ENCODE measurements at regions not wholly inside any gene's neighbourhood (a gene's known extent, or its start where the extent isn't known, plus 50 kb on each side); places are given as distances from the start of the nearest gene placed in this dataset.

GRCh38 chr12:130014485-130014807 is 110.6 kb upstream of the TMEM132D start:
- intact Hi-C loops (cut with DNase I) = no loop called here
- no peaks in the 10 kb centered on the region for H3K36me3 ChIP-seq
- no peak for TF ChIP-seq POLR2A (IDR thresholded peaks at IDR 0.05)
- no peak for TF ChIP-seq EP300 (IDR thresholded peaks at IDR 0.05)
- no peak for TF ChIP-seq POLR2AphosphoS5 (IDR thresholded peaks at IDR 0.05)
- TF ChIP-seq CTCF (IDR thresholded peaks at IDR 0.05) = no peak
- H3K4me1 ChIP-seq = no peaks in the 10 kb centered on the region
- no peak for DNase-seq
- H3K4me3 ChIP-seq = no peak overlapping the region
- no peaks in the 10 kb centered on the region for H3K9me3 ChIP-seq
- peaks cover 0 to 55% (median 26%) of the 10 kb centered on the region in 3 donors for H3K27me3 ChIP-seq
- no peak overlapping the region for H3K27ac ChIP-seq
- 7 to 9% methylated on average over 11 of the region's 11 CpGs for WGBS, 2 donors

DNA sequence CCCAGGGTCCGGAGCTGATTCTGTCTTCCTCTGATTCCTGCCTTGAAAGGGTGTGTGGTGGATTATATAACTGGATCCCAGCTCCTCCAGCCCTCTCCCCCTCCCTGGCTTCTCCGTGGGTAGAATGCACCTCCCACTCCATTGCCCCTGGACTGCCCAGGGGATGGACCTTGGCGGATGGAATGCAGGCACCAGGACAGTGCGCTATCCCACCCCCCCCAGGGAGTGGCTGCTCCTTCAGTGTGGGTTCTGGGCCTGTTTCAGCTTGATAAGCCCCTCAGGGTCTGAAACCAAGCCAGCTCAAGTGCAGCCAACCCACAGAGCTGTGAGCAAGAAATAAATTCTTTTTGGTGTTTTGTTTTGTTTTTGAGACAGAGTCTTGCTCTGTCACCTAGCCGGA is 112.4 kb upstream of the TMEM132D start:
- Histone ChIP-seq H3K9me3 (no peaks in the 10 kb centered on the region), H3K27ac (no peak overlapping the region), H3K27me3 (peaks cover 0 to 45% (median 26%) of the 10 kb centered on the region in 3 donors), H3K4me1 (no peaks in the 10 kb centered on the region), H3K36me3 (no peaks in the 10 kb centered on the region), H3K4me3 (no peak overlapping the region)
- intact Hi-C loops (cut with DNase I) = no loop called here
- TF ChIP-seq CTCF (IDR thresholded peaks at IDR 0.05) (no peak), POLR2A (IDR thresholded peaks at IDR 0.05) (no peak), EP300 (IDR thresholded peaks at IDR 0.05) (no peak), POLR2AphosphoS5 (IDR thresholded peaks at IDR 0.05) (no peak)
- WGBS, 2 donors = 70 to 76% methylated on average over 5 of the region's 5 CpGs
- DNase-seq = no peak

DNA sequence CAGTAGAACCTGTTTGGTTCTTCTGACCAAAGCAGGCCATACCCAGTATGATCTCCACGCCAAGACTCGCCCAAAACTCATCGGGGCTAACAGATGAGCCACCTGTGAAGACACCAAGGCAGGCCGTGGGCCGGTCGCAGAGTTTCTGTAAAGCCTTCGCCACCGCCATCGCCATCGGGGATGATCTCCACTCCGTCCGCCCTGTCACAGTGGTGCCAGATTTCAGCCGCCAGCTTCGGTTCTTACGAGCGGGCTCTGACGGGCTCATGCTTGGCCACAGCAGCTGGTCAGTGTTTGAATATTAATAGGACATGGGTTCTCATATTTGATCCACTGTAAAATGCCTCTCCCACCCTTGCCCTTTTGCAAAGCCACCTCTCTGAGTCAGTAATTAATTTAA is 113.2 kb upstream of the TMEM132D start:
- 86 to 90% methylated on average over 17 of the region's 17 CpGs for WGBS, 2 donors
- intact Hi-C loops (cut with DNase I) = no loop called here
- Histone ChIP-seq H3K27me3 (peaks cover 0 to 45% (median 26%) of the 10 kb centered on the region in 3 donors), H3K4me3 (no peak overlapping the region), H3K27ac (no peak overlapping the region), H3K36me3 (no peaks in the 10 kb centered on the region), H3K9me3 (no peaks in the 10 kb centered on the region), H3K4me1 (no peaks in the 10 kb centered on the region)
- TF ChIP-seq POLR2AphosphoS5 (IDR thresholded peaks at IDR 0.05) = no peak
- TF ChIP-seq EP300 (IDR thresholded peaks at IDR 0.05) = no peak
- no peak for TF ChIP-seq POLR2A (IDR thresholded peaks at IDR 0.05)
- TF ChIP-seq CTCF (IDR thresholded peaks at IDR 0.05) = no peak
- no peak for DNase-seq

GRCh38 chr12:130017591-130018449 is 114.0 kb upstream of the TMEM132D start:
- TF ChIP-seq EP300 (IDR thresholded peaks at IDR 0.05) = no peak
- TF ChIP-seq POLR2A (IDR thresholded peaks at IDR 0.05) = no peak
- no peak for TF ChIP-seq POLR2AphosphoS5 (IDR thresholded peaks at IDR 0.05)
- TF ChIP-seq CTCF (IDR thresholded peaks at IDR 0.05) = no peak
- Histone ChIP-seq H3K9me3 (no peaks in the 10 kb centered on the region), H3K27ac (no peak overlapping the region), H3K27me3 (peaks cover 0 to 39% (median 26%) of the 10 kb centered on the region in 3 donors), H3K36me3 (no peaks in the 10 kb centered on the region), H3K4me3 (no peak overlapping the region), H3K4me1 (no peaks in the 10 kb centered on the region)
- peak; percentile 19 for DNase-seq
- intact Hi-C loops (cut with DNase I) = no loop called here
- 59 to 74% methylated on average over 34 of the region's 34 CpGs for WGBS, 2 donors
